ENCODE measurements at regions not wholly inside any gene's neighbourhood (a gene's known extent, or its start where the extent isn't known, plus 50 kb on each side); places are given as distances from the start of the nearest gene placed in this dataset.
"Not testable (repeated sequence)": the region's sequence is repeated elsewhere in the genome, so short reads cannot be mapped to it uniquely, and the experiment has no call there.

DNA sequence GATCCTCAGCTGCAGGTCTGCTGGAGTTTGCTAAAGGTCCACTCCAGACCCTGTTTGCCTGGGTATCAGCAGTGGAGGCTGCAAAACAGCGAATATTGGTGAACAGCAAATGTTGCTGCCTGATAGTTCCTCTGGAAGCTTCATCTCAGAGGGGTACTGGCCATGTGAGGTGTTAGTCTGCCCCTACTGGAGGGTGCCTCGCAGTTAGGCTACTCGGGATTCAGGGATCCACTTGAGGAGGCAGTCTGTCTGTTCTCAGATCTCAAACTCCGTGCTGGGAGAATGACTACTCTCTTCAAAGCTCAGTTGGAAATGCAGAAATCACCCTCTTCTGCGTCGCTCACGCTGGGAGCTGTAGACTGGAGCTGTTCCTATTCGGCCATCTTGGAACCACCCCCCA lies 362.7 kb downstream of the ACTR3B start:
- TF ChIP-seq POLR2AphosphoS5 (IDR thresholded peaks at IDR 0.05); SMC3 (conservative IDR thresholded peaks at IDR 0.05; ENCODE audit: poor library complexity); TAF1 (IDR thresholded peaks at IDR 0.05; ENCODE audit: low read depth); EZH2 (IDR thresholded peaks at IDR 0.05; ENCODE audit: borderline replicate concordance, insufficient read depth, low read length, poor library complexity, severe bottlenecking): not testable (repeated sequence)
- TF ChIP-seq, protein P1, sequence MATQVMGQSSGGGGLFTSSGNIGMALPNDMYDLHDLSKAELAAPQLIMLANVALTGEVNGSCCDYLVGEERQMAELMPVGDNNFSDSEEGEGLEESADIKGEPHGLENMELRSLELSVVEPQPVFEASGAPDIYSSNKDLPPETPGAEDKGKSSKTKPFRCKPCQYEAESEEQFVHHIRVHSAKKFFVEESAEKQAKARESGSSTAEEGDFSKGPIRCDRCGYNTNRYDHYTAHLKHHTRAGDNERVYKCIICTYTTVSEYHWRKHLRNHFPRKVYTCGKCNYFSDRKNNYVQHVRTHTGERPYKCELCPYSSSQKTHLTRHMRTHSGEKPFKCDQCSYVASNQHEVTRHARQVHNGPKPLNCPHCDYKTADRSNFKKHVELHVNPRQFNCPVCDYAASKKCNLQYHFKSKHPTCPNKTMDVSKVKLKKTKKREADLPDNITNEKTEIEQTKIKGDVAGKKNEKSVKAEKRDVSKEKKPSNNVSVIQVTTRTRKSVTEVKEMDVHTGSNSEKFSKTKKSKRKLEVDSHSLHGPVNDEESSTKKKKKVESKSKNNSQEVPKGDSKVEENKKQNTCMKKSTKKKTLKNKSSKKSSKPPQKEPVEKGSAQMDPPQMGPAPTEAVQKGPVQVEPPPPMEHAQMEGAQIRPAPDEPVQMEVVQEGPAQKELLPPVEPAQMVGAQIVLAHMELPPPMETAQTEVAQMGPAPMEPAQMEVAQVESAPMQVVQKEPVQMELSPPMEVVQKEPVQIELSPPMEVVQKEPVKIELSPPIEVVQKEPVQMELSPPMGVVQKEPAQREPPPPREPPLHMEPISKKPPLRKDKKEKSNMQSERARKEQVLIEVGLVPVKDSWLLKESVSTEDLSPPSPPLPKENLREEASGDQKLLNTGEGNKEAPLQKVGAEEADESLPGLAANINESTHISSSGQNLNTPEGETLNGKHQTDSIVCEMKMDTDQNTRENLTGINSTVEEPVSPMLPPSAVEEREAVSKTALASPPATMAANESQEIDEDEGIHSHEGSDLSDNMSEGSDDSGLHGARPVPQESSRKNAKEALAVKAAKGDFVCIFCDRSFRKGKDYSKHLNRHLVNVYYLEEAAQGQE (IDR thresholded peaks at IDR 0.05; ENCODE audit: borderline replicate concordance) = not testable (repeated sequence)
- TF ChIP-seq, protein P2, sequence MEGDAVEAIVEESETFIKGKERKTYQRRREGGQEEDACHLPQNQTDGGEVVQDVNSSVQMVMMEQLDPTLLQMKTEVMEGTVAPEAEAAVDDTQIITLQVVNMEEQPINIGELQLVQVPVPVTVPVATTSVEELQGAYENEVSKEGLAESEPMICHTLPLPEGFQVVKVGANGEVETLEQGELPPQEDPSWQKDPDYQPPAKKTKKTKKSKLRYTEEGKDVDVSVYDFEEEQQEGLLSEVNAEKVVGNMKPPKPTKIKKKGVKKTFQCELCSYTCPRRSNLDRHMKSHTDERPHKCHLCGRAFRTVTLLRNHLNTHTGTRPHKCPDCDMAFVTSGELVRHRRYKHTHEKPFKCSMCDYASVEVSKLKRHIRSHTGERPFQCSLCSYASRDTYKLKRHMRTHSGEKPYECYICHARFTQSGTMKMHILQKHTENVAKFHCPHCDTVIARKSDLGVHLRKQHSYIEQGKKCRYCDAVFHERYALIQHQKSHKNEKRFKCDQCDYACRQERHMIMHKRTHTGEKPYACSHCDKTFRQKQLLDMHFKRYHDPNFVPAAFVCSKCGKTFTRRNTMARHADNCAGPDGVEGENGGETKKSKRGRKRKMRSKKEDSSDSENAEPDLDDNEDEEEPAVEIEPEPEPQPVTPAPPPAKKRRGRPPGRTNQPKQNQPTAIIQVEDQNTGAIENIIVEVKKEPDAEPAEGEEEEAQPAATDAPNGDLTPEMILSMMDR (IDR thresholded peaks at IDR 0.05; ENCODE audit: poor library complexity, severe bottlenecking) = not testable (repeated sequence)
